B cell (primary cell): ENCODE measurements at regions not wholly inside any gene's neighbourhood (a gene's known extent, or its start where the extent isn't known, plus 50 kb on each side); places are given as distances from the start of the nearest gene placed in this dataset.

ENCODE experiments used
- CTCF ChIP-seq: fragments of 200-600 bp; IDR thresholded peaks from one replicate; pipeline ENCODE4 v1.8.0; 2022; ENCODE audit warnings: antibody characterized with exemption, mild to moderate bottlenecking
- EZH2 ChIP-seq: IDR thresholded peaks from 2 replicates; pipeline ENCODE4 v1.6.1; 2012; ENCODE audit warnings: borderline replicate concordance, low read depth, mild to moderate bottlenecking, moderate library complexity, low read length; ENCODE audit not compliant: insufficient read depth, poor library complexity, severe bottlenecking

- TF ChIP-seq CTCF, result no peak
- TF ChIP-seq EZH2, result no peak
These were observed 1957.7 kb upstream of the CELF4 start for GRCh38 chr18:39523281-39523680.
